Mesendoderm (in vitro differentiated cells): ENCODE measurements at regions not wholly inside any gene's neighbourhood (a gene's known extent, or its start where the extent isn't known, plus 50 kb on each side); places are given as distances from the start of the nearest gene placed in this dataset.

ENCODE experiments used
- DNase-seq: peaks from one replicate; pipeline ENCODE4 v3.0.0; 2013
- H2AK5ac ChIP-seq: 2 replicates; pipeline ENCODE4 v1.6.1; 2013; ENCODE audit warnings: low read length, inconsistent platforms
- H2BK120ac ChIP-seq: 2 replicates; pipeline ENCODE4 v1.6.1; 2013; ENCODE audit warnings: low read depth, mild to moderate bottlenecking, low read length, moderate library complexity, mixed read lengths
- H2BK15ac ChIP-seq: replicated peaks from 2 replicates; pipeline ENCODE4 v1.6.1; 2013; ENCODE audit warnings: low read depth, mild to moderate bottlenecking, moderate library complexity
- H2BK5ac ChIP-seq: 2 replicates; pipeline ENCODE4 v1.6.1; 2013; ENCODE audit warnings: low read length, inconsistent platforms
- H3K18ac ChIP-seq: 2 replicates; pipeline ENCODE4 v1.6.1; 2013; ENCODE audit warnings: mild to moderate bottlenecking, low read length, mixed read lengths
- H3K23ac ChIP-seq: one replicate; pipeline ENCODE4 v1.6.1; 2013; ENCODE audit warnings: low read length
- H3K27ac ChIP-seq: 2 replicates; pipeline ENCODE4 v1.5.1; 2013; ENCODE audit warnings: low read depth, mild to moderate bottlenecking, inconsistent platforms, low read length, moderate library complexity
- H3K27me3 ChIP-seq: 2 replicates; pipeline ENCODE4 v1.6.1; 2013; ENCODE audit warnings: low read length, control low read depth, mild to moderate bottlenecking, inconsistent platforms; ENCODE audit not compliant: insufficient read depth, poor library complexity
- H3K36me3 ChIP-seq: 2 replicates; pipeline ENCODE4 v1.6.1; 2013; ENCODE audit warnings: low read length, inconsistent platforms; ENCODE audit not compliant: control insufficient read depth, insufficient read depth
- H3K4ac ChIP-seq: one replicate; pipeline ENCODE4 v1.6.1; 2013; ENCODE audit warnings: low read depth, mild to moderate bottlenecking, low read length, moderate library complexity
- H3K4me1 ChIP-seq: 2 replicates; pipeline ENCODE4 v1.6.1; 2013; ENCODE audit warnings: low read depth, low read length, inconsistent platforms; ENCODE audit not compliant: control insufficient read depth
- H3K4me2 ChIP-seq: 2 replicates; pipeline ENCODE4 v1.6.1; 2013; ENCODE audit warnings: low read length
- H3K4me3 ChIP-seq: 2 replicates; pipeline ENCODE4 v1.5.1; 2013; ENCODE audit warnings: mild to moderate bottlenecking, low read length
- H3K56ac ChIP-seq: one replicate; pipeline ENCODE4 v1.6.1; 2013; ENCODE audit warnings: low read length
- H3K79me1 ChIP-seq: 2 replicates; pipeline ENCODE4 v1.6.1; 2013; ENCODE audit warnings: low read length, inconsistent platforms
- H3K79me2 ChIP-seq: 2 replicates; pipeline ENCODE4 v1.6.1; 2013; ENCODE audit warnings: mild to moderate bottlenecking, low read length; ENCODE audit not compliant: control insufficient read depth, insufficient read depth
- H3K9ac ChIP-seq: 2 replicates; pipeline ENCODE4 v1.6.1; 2013; ENCODE audit warnings: low read length, inconsistent platforms
- H4K5ac ChIP-seq: one replicate; pipeline ENCODE4 v1.6.1; 2013; ENCODE audit warnings: low read length
- H4K8ac ChIP-seq: one replicate; pipeline ENCODE4 v1.6.1; 2013; ENCODE audit warnings: low read depth, mild to moderate bottlenecking, control low read depth, low read length, moderate library complexity
- WGBS: extraction: QIAGEN DNeasy Blood & Tissue Kit; methylation state at CpG from one replicate; pipeline ENCODE4 v1.1.7; 2013; ENCODE audit warnings: low lambda C conversion rate, missing lambda C conversion rate; ENCODE audit not compliant: insufficient coverage; ENCODE audit errors: extremely low coverage; 5-methylcytosine and 5-hydroxymethylcytosine counted together

DNA sequence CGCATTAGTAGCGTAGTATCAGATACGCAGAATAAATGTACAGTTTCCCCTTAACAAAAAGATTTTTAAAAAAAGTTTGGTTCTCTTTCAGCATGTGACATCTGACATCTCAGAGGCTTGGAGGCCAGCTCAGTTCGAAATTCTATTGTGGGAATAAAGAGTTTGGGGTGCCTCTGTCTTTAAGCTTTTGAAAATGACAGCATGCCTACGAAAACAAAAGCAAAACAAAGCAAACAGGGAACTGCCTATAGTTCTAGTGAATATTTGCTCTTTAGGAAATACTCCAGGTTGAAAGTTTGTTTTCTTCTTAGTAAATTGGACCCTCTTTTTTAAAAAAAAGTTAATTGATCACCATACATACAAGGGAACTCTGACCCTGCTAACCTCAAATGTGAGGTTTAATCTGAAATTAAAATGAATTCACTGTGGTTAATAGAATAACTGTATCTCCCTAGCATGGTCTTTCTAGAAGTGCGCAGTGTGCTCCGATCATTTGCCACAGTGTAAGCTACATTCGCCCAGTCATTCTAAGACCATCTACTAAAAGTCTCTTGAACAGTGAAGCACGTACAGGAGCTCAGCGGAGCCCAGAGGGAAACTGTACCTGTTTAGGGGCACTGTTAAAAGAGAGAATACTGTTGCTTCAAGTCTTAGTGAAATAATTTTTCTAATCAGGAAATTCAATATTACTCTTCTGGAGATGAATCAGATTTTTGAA lies 347.0 kb upstream of the CDH2 start:
- no peaks in the 10 kb centered on the region for H3K79me2 ChIP-seq
- no peak overlapping the region for H4K8ac ChIP-seq
- H2BK120ac ChIP-seq, result no peak overlapping the region
- H3K4me1 ChIP-seq, result no peaks in the 10 kb centered on the region
- no CpG with 5 or more reads among the region's 10 CpGs for WGBS
- H3K4ac ChIP-seq, result no peak overlapping the region
- no peak overlapping the region for H3K27ac ChIP-seq
- no peaks in the 10 kb centered on the region for H3K36me3 ChIP-seq
- H2BK15ac ChIP-seq, result no peak overlapping the region
- H2AK5ac ChIP-seq, result no peak overlapping the region
- no peak overlapping the region for H3K23ac ChIP-seq
- no peak overlapping the region for H3K9ac ChIP-seq
- no peak overlapping the region for H3K56ac ChIP-seq
- no peak overlapping the region for H3K4me2 ChIP-seq
- no peaks in the 10 kb centered on the region for H3K27me3 ChIP-seq
- DNase-seq, result no peak
- H4K5ac ChIP-seq, result no peak overlapping the region
- no peak overlapping the region for H2BK5ac ChIP-seq
- H3K4me3 ChIP-seq, result no peak overlapping the region
- no peak overlapping the region for H3K18ac ChIP-seq
- H3K79me1 ChIP-seq, result no peaks in the 10 kb centered on the region

GRCh38 chr18:28522236-28522635 lies 345.3 kb upstream of the CDH2 start:
- no peak overlapping the region for H3K9ac ChIP-seq
- H2BK5ac ChIP-seq, result no peak overlapping the region
- H2BK120ac ChIP-seq, result no peak overlapping the region
- H3K27ac ChIP-seq, result no peak overlapping the region
- no peak overlapping the region for H4K5ac ChIP-seq
- DNase-seq, result no peak
- H3K79me2 ChIP-seq, result no peaks in the 10 kb centered on the region
- H4K8ac ChIP-seq, result no peak overlapping the region
- no peak overlapping the region for H3K4me3 ChIP-seq
- H3K27me3 ChIP-seq, result no peaks in the 10 kb centered on the region
- no peak overlapping the region for H2BK15ac ChIP-seq
- no peak overlapping the region for H3K4me2 ChIP-seq
- no peak overlapping the region for H3K18ac ChIP-seq
- WGBS, result no CpG with 5 or more reads among the region's 4 CpGs
- H3K56ac ChIP-seq, result no peak overlapping the region
- H3K4ac ChIP-seq, result no peak overlapping the region
- H3K36me3 ChIP-seq, result no peaks in the 10 kb centered on the region
- H3K79me1 ChIP-seq, result no peaks in the 10 kb centered on the region
- no peak overlapping the region for H2AK5ac ChIP-seq
- H3K23ac ChIP-seq, result no peak overlapping the region
- H3K4me1 ChIP-seq, result no peaks in the 10 kb centered on the region

GRCh38 chr18:28519997-28520396 lies 343.1 kb upstream of the CDH2 start:
- Histone ChIP-seq H3K9ac (no peak overlapping the region), H3K56ac (no peak overlapping the region), H3K23ac (no peak overlapping the region)

GRCh38 chr18:28514699-28515098 lies 337.8 kb upstream of the CDH2 start:
- no peak overlapping the region for H3K27ac ChIP-seq
- no peak overlapping the region for H2AK5ac ChIP-seq
- H3K4me1 ChIP-seq, result no peaks in the 10 kb centered on the region
- H2BK5ac ChIP-seq, result no peak overlapping the region
- no peaks in the 10 kb centered on the region for H3K27me3 ChIP-seq
- no peak overlapping the region for H3K4ac ChIP-seq
- H3K4me2 ChIP-seq, result no peak overlapping the region
- no peak overlapping the region for H3K18ac ChIP-seq
- WGBS, result no CpG with 5 or more reads among the region's 6 CpGs
- no peaks in the 10 kb centered on the region for H3K79me2 ChIP-seq
- H3K36me3 ChIP-seq, result no peaks in the 10 kb centered on the region
- H4K5ac ChIP-seq, result no peak overlapping the region
- no peak overlapping the region for H3K9ac ChIP-seq
- no peak overlapping the region for H3K23ac ChIP-seq
- no peaks in the 10 kb centered on the region for H3K79me1 ChIP-seq
- H2BK120ac ChIP-seq, result no peak overlapping the region
- H4K8ac ChIP-seq, result no peak overlapping the region
- no peak overlapping the region for H2BK15ac ChIP-seq
- H3K4me3 ChIP-seq, result no peak overlapping the region
- DNase-seq, result no peak
- no peak overlapping the region for H3K56ac ChIP-seq

More at GRCh38 chr18:28519997-28520396, 343.1 kb upstream of the CDH2 start:
- Histone ChIP-seq H4K5ac (no peak overlapping the region), H3K36me3 (no peaks in the 10 kb centered on the region), H3K79me1 (no peaks in the 10 kb centered on the region), H3K18ac (no peak overlapping the region), H3K27me3 (no peaks in the 10 kb centered on the region), H3K4me3 (no peak overlapping the region), H2AK5ac (no peak overlapping the region), H2BK15ac (no peak overlapping the region), H3K4me2 (no peak overlapping the region), H3K79me2 (no peaks in the 10 kb centered on the region), H3K4ac (no peak overlapping the region), H4K8ac (no peak overlapping the region), H2BK120ac (no peak overlapping the region), H3K27ac (no peak overlapping the region), H3K4me1 (no peaks in the 10 kb centered on the region), H2BK5ac (no peak overlapping the region)
- no peak for DNase-seq
- WGBS, result no CpG with 5 or more reads among the region's 5 CpGs

GRCh38 chr18:28512357-28512756 lies 335.4 kb upstream of the CDH2 start:
- no peak overlapping the region for H2AK5ac ChIP-seq
- H3K79me1 ChIP-seq, result no peaks in the 10 kb centered on the region
- no peaks in the 10 kb centered on the region for H3K27me3 ChIP-seq
- no peak overlapping the region for H2BK5ac ChIP-seq
- no CpG with 5 or more reads among the region's 2 CpGs for WGBS
- H2BK15ac ChIP-seq, result no peak overlapping the region
- H2BK120ac ChIP-seq, result no peak overlapping the region
- no peak overlapping the region for H3K23ac ChIP-seq
- H3K18ac ChIP-seq, result no peak overlapping the region
- no peak overlapping the region for H3K56ac ChIP-seq
- H4K5ac ChIP-seq, result no peak overlapping the region
- no peak overlapping the region for H3K4ac ChIP-seq
- H3K4me3 ChIP-seq, result no peak overlapping the region
- no peaks in the 10 kb centered on the region for H3K79me2 ChIP-seq
- H4K8ac ChIP-seq, result no peak overlapping the region
- no peak for DNase-seq
- no peak overlapping the region for H3K27ac ChIP-seq
- H3K4me1 ChIP-seq, result no peaks in the 10 kb centered on the region
- H3K4me2 ChIP-seq, result no peak overlapping the region
- no peaks in the 10 kb centered on the region for H3K36me3 ChIP-seq
- H3K9ac ChIP-seq, result no peak overlapping the region

- Histone ChIP-seq H4K5ac (no peak overlapping the region), H3K9ac (no peak overlapping the region), H2BK5ac (no peak overlapping the region), H2BK15ac (no peak overlapping the region), H3K56ac (no peak overlapping the region), H3K4me1 (no peaks in the 10 kb centered on the region), H3K27me3 (no peaks in the 10 kb centered on the region), H3K79me1 (no peaks in the 10 kb centered on the region), H2AK5ac (no peak overlapping the region), H3K18ac (no peak overlapping the region), H3K4me2 (no peak overlapping the region), H3K4ac (no peak overlapping the region), H3K27ac (no peak overlapping the region), H2BK120ac (no peak overlapping the region), H3K4me3 (no peak overlapping the region), H3K23ac (no peak overlapping the region), H3K79me2 (no peaks in the 10 kb centered on the region), H3K36me3 (no peaks in the 10 kb centered on the region), H4K8ac (no peak overlapping the region)
- WGBS, result no CpG with 5 or more reads among the region's 2 CpGs
- DNase-seq, result peak; percentile 21
These were observed 334.5 kb upstream of the CDH2 start for GRCh38 chr18:28511413-28511821.
